HepG2 (cell line): ENCODE measurements at regions not wholly inside any gene's neighbourhood (a gene's known extent, or its start where the extent isn't known, plus 50 kb on each side); places are given as distances from the start of the nearest gene placed in this dataset.

Experiments
- CEBPG ChIP-seq: IDR thresholded peaks from 2 replicates; pipeline ENCODE4 v1.6.1; 2016
- EED ChIP-seq: sonication (generic); formaldehyde crosslinking; IDR thresholded peaks from 2 replicates; pipeline ENCODE4 v1.5.0; 2020; ENCODE audit warnings: mild to moderate bottlenecking, missing genetic modification reagents
- ETV5 ChIP-seq: IDR thresholded peaks from 2 replicates; pipeline ENCODE4 v1.6.1; 2018; ENCODE audit warnings: missing biosample characterization, missing genetic modification reagents, inconsistent platforms, borderline replicate concordance
- HIVEP1 ChIP-seq: sonication (generic); formaldehyde crosslinking; IDR thresholded peaks from 2 replicates; pipeline ENCODE4 v1.4.0; 2020; ENCODE audit warnings: mild to moderate bottlenecking, missing genetic modification reagents
- HNRNPK ChIP-seq: fragments of 200-400 bp; formaldehyde crosslinking; IDR thresholded peaks from 2 replicates; pipeline ENCODE4 v1.6.1; 2018; ENCODE audit warnings: low read length, low read depth, moderate library complexity, mild to moderate bottlenecking; ENCODE audit not compliant: poor library complexity, severe bottlenecking
- KLF15 ChIP-seq: sonication (generic); formaldehyde crosslinking; IDR thresholded peaks from 2 replicates; pipeline ENCODE4 v1.8.1; 2023; ENCODE audit warnings: borderline replicate concordance, mild to moderate bottlenecking, inconsistent platforms, missing genetic modification reagents, mixed read lengths
- PAX8 ChIP-seq: sonication (generic); formaldehyde crosslinking; IDR thresholded peaks from 2 replicates; pipeline ENCODE4 v1.8.0; 2022; ENCODE audit warnings: mild to moderate bottlenecking, missing genetic modification reagents, borderline replicate concordance
- RAD51 ChIP-seq: fragments of 450-650 bp; IDR thresholded peaks from 2 replicates; pipeline ENCODE4 v1.6.1; 2016; ENCODE audit warnings: borderline replicate concordance
- SMAD1 ChIP-seq: sonication (generic); formaldehyde crosslinking; IDR thresholded peaks from 2 replicates; pipeline ENCODE4 v1.4.0; 2020; ENCODE audit warnings: missing genetic modification reagents, low read depth, mild to moderate bottlenecking, borderline replicate concordance
- SMC3 ChIP-seq: IDR thresholded peaks from 2 replicates; pipeline ENCODE4 v1.6.1; 2011; ENCODE audit warnings: low read length, improper control_type of control experiment
- SNRNP70 ChIP-seq: fragments of 200-400 bp; formaldehyde crosslinking; IDR thresholded peaks from 2 replicates; pipeline ENCODE4 v1.6.1; 2017; ENCODE audit warnings: mild to moderate bottlenecking, low read depth, low read length, moderate library complexity
- SOX13 ChIP-seq, 3 experiments: fragments of 450-650 bp in 1 of 3; sonication (generic) in 1 of 3; formaldehyde crosslinking in 1 of 3; IDR thresholded peaks in 2 of 3; conservative IDR thresholded peaks in 1 of 3; 2 replicates each; pipeline versions ENCODE4 v1.5.0 to v1.6.1; 2016 to 2020; ENCODE audit warnings: antibody characterized with exemption in 1 of 3, mild to moderate bottlenecking in 1 of 3, missing compliant biosample characterization in 1 of 3, missing genetic modification reagents in 1 of 3, moderate library complexity in 1 of 3
- SRY ChIP-seq: sonication (generic); formaldehyde crosslinking; IDR thresholded peaks from 2 replicates; pipeline ENCODE4 v1.8.0; 2022; ENCODE audit warnings: mild to moderate bottlenecking, missing genetic modification reagents
- TFDP1 ChIP-seq: IDR thresholded peaks from 2 replicates; pipeline ENCODE4 v1.6.1; 2016; ENCODE audit warnings: missing compliant biosample characterization, missing genetic modification reagents, borderline replicate concordance
- TSC22D2 ChIP-seq: sonication (generic); formaldehyde crosslinking; IDR thresholded peaks from 2 replicates; pipeline ENCODE4 v1.5.1; 2020; ENCODE audit warnings: missing genetic modification reagents, mild to moderate bottlenecking, borderline replicate concordance
- ZNF333 ChIP-seq: sonication (generic); formaldehyde crosslinking; IDR thresholded peaks from 2 replicates; pipeline ENCODE4 v1.4.0; 2020; ENCODE audit warnings: mild to moderate bottlenecking, missing genetic modification reagents, borderline replicate concordance
- ZNF337 ChIP-seq: sonication (generic); formaldehyde crosslinking; IDR thresholded peaks from 2 replicates; pipeline ENCODE4 v1.5.1; 2020; ENCODE audit warnings: missing genetic modification reagents, low read depth, mild to moderate bottlenecking, borderline replicate concordance
- ZNF432 ChIP-seq: sonication (generic); formaldehyde crosslinking; IDR thresholded peaks from 2 replicates; pipeline ENCODE4 v1.5.0; 2020; ENCODE audit warnings: missing genetic modification reagents, mild to moderate bottlenecking, borderline replicate concordance
- ZNF460 ChIP-seq: sonication (generic); formaldehyde crosslinking; IDR thresholded peaks from 2 replicates; pipeline ENCODE4 v1.5.1; 2020; ENCODE audit warnings: missing genetic modification reagents, mild to moderate bottlenecking, borderline replicate concordance
- ZNF567 ChIP-seq: sonication (generic); formaldehyde crosslinking; IDR thresholded peaks from 2 replicates; pipeline ENCODE4 v1.8.1; 2023; ENCODE audit warnings: mild to moderate bottlenecking, missing genetic modification reagents, borderline replicate concordance
- ZNF652 ChIP-seq: IDR thresholded peaks from 2 replicates; pipeline ENCODE4 v1.6.1; 2016; ENCODE audit warnings: low read depth, borderline replicate concordance
- ZNF7 ChIP-seq: IDR thresholded peaks from 2 replicates; pipeline ENCODE4 v1.6.1; 2016; ENCODE audit warnings: missing biosample characterization, missing genetic modification reagents
- TF ChIP-seq, protein P1 (sequence below): fragments of 450-650 bp; IDR thresholded peaks from 2 replicates; pipeline ENCODE4 v1.6.1; 2016
- TF ChIP-seq, protein P2 (sequence below): sonication (generic); formaldehyde crosslinking; IDR thresholded peaks from 2 replicates; pipeline ENCODE4 v1.9.0; 2021; ENCODE audit warnings: missing genetic modification reagents, mild to moderate bottlenecking, borderline replicate concordance
- TF ChIP-seq, protein P3 (sequence below): IDR thresholded peaks from 2 replicates; pipeline ENCODE4 v1.6.1; 2012; ENCODE audit warnings: inconsistent platforms

DNA sequence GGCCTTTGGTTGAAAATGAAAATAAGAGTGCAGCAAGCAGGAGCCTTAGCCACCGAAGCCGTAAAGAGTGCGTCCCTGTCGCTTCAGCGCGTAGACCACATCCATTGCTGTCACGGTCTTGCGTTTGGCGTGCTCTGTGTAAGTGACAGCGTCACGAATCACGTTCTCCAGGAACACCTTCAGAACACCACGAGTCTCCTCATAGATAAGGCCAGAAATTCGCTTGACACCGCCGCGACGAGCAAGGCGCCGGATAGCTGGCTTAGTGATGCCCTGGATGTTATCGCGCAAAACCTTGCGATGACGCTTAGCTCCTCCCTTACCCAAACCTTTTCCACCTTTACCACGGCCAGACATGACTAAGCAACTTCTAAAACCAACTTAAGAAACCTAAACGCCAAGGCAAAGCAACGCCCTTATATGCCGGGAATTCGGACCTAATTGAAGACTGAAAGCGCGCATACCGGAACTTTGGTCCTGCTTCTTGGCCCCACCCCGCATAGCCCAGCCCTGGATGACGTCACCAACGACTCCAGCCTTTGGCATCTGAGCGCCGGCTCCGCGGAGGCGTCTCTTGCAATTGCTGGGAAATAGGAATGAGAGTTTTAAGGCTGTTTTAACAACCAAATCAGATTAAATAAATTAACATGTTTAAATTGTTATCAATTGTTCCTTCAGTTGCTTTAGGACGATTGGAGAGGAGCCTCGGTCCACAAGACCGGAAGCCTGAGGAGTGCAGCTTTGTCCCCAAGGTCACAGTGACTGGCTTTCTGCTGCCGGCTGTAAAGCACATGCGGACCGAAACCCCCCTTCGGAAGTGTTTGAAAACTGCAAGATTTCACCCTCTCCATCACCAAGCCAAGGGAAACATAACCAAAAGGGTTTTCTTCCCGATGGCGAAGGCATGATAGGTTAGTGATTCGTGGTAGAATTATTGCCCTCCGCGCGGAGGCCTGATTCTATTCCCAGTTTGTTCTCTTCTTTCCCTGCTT, 79.6 kb upstream of the BTN3A2 start (continued):
- TF ChIP-seq ZNF7 (no peak), ZNF337 (peak; percentile 67), SNRNP70 (no peak), ZNF333 (CRISPR knock-in tag) (peak; percentile 89; the same call in 1 of the 2 replicates), ZNF432 (no peak), SMAD1 (CRISPR knock-in tag) (no peak), RAD51 (no peak), SRY (no peak; the same call in 1 of the 2 replicates), KLF15 (peak; percentile 84; the same call in 1 of the 2 replicates), HIVEP1 (CRISPR knock-in tag) (no peak; the same call in 1 of the 2 replicates), EED (CRISPR knock-in tag) (peak; percentile 94), SMC3 (no peak), ZNF460 (CRISPR knock-in tag) (peak; percentile 27; the same call in 1 of the 2 replicates), ETV5 (CRISPR knock-in tag) (peak; percentile 88), TSC22D2 (CRISPR knock-in tag) (no peak), SOX13 (IDR thresholded peaks at IDR 0.05) (no peak), SOX13 (CRISPR knock-in tag; conservative IDR thresholded peaks at IDR 0.05 in 1 of 2, IDR thresholded peaks at IDR 0.05 in 1 of 2) (peak in 1 of 2 experiments; percentile 56; a peak in 2 of 4 replicates), PAX8 (CRISPR knock-in tag) (no peak), ZNF652 (CRISPR knock-in tag) (0 out of 2 replicates have a peak, but pooled peaks have one; percentile 8), CEBPG (CRISPR knock-in tag) (no peak; the same call in 1 of the 2 replicates), HNRNPK (no peak), ZNF567 (CRISPR knock-in tag) (peak; percentile 45; the same call in 1 of the 2 replicates), TFDP1 (CRISPR knock-in tag) (peak; percentile 54; the same call in 1 of the 2 replicates)
- TF ChIP-seq, protein P1, sequence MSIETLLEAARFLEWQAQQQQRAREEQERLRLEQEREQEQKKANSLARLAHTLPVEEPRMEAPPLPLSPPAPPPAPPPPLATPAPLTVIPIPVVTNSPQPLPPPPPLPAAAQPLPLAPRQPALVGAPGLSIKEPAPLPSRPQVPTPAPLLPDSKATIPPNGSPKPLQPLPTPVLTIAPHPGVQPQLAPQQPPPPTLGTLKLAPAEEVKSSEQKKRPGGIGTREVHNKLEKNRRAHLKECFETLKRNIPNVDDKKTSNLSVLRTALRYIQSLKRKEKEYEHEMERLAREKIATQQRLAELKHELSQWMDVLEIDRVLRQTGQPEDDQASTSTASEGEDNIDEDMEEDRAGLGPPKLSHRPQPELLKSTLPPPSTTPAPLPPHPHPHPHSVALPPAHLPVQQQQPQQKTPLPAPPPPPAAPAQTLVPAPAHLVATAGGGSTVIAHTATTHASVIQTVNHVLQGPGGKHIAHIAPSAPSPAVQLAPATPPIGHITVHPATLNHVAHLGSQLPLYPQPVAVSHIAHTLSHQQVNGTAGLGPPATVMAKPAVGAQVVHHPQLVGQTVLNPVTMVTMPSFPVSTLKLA: no peak
- TF ChIP-seq, protein P2, sequence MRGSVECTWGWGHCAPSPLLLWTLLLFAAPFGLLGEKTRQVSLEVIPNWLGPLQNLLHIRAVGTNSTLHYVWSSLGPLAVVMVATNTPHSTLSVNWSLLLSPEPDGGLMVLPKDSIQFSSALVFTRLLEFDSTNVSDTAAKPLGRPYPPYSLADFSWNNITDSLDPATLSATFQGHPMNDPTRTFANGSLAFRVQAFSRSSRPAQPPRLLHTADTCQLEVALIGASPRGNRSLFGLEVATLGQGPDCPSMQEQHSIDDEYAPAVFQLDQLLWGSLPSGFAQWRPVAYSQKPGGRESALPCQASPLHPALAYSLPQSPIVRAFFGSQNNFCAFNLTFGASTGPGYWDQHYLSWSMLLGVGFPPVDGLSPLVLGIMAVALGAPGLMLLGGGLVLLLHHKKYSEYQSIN (CRISPR knock-in tag): no peak
- TF ChIP-seq, protein P3, sequence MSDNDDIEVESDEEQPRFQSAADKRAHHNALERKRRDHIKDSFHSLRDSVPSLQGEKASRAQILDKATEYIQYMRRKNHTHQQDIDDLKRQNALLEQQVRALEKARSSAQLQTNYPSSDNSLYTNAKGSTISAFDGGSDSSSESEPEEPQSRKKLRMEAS: peak; percentile 52
